GM19455 (cell line): ENCODE measurements at regions not wholly inside any gene's neighbourhood (a gene's known extent, or its start where the extent isn't known, plus 50 kb on each side); places are given as distances from the start of the nearest gene placed in this dataset.
"Not testable (repeated sequence)": the region's sequence is repeated elsewhere in the genome, so short reads cannot be mapped to it uniquely, and the experiment has no call there.

ENCODE experiments used
- ATAC-seq: cut with Tn5 transposase; IDR thresholded peaks from one replicate; pipeline ENCODE4 v1.9.1; 2021; ENCODE audit not compliant: unreplicated experiment

DNA sequence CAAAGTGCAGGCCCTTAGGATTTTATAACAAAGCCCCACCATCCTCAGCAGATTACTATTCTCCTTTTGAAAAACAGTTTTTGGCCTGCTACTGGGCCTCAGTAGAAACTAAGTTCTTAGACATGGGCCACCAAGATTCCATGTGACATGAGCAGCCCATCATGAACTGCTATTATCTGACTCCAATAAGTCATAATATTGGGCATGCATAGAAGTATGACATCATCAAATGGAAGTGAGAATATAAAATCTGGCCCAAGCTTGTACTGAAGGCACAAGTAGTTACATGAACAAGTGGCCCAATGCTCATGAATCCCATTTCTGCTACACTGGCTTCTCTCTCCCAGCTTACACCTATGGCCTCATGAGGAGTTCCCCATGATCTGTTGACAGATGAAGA is 404.8 kb downstream of the EPHA5 start:
- no peak for ATAC-seq

DNA sequence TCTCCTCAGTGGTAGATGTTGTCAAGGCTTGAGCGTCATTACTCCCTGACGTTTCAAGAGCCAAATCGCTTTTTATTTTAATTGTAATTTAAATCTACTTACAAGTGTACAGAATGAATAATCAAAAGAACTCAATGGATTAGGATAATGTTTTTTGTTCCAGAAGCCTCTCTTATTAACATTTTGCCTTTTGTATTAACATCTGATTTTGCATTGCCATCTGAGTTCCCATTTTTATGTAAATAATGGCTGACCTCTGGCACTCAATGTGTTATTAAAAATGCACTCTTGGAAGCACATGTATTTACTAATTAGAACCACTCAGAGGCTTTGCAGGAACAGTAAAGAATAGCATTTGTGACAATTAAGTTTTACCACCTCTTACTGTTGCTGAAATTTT is 411.0 kb downstream of the EPHA5 start:
- ATAC-seq: no peak

GRCh38 chr4:65250916-65251315 is 419.4 kb downstream of the EPHA5 start:
- ATAC-seq: no peak

DNA sequence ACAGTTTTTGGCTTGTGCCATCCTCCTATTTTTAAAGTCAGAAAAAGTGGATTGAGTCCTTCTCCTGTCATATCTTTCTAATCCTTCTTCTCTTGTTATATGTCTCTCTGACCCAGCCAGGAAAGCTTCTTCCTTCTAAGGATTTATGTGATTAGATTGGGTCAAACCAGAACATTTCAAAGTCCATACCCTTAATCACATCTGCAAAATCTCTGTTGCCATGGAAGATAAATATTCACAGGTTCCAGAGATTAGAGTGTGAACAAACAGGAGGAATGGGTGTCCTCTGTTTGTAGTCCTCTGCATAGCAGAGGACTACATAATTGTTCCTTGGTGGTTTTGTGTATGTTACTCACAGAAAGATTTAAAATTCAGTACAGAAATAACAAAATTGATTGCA is 421.2 kb downstream of the EPHA5 start:
- ATAC-seq: no peak

DNA sequence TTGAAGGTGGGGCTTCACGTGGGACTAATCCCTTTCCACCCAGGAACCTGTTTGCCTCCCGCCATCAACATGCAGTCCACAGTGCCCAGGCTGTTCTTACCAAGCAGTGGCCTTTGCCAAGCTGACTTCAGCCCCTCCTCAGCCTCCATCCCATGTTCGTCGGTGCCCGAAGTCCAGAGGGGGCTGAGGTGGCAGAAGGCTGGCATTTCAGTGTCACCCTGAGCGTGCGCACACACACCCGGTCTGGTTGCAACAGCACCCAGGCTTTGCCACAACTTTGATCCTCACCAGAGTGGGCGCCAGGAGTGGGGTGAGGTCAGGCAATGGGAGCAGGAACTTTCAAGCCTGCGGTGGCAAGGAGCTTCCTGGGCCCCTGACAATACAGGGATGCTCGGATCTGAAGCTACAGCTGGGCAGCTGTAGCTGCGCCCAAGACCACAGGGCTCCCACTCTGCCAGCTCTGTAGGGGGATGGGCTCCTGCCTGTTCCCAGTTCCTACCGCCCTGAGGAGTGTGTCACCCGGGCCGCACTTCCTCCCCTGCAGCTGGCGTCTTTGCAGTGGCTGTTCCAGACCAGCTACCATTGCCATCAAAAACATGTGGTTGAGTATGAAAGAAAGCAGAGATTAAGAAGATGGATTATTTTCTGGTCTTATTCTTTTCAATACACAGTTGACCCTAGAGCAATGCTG is 428.0 kb downstream of the EPHA5 start:
- ATAC-seq: no peak

DNA sequence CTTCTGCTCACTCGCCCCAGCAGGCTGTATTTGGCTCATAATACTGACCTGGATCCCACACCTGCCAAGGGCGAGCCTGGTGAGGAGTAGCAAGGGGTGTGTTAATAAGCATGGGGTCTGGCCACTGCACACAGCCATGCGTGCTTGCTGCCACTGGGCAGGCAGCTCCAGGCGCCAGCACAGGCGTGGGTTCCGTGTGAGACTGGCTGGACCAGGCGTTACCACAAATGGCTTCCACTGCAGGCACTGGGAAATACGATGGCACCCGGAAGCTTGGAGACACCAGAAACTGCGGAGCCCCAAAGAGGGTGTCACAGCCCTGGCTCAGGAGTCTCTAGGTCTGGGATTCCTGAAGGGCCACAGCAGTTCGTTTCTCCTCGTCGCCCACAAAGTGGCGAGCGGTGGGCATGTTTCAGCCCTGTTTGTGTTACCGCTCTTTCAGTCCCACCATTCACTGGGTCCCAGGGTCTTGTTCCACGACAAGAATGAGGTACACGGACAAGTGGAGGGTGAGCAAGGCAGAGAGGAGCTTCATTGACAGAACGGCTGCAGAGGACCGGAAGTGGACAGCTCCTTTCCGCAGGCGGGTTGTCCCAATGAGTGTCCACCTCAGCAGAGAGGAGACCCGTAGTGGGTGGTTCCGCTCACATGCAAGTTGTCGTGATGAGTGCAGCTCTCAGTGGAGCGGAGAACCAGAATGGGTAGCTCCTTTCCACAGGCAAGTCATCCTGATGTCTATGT is 428.9 kb downstream of the EPHA5 start:
- ATAC-seq: no peak

- ATAC-seq: no peak
Measured at GRCh38 chr4:65234061-65234460, 436.2 kb downstream of the EPHA5 start.

GRCh38 chr4:65227628-65228027 is 442.7 kb downstream of the EPHA5 start:
- no peak for ATAC-seq

GRCh38 chr4:65223601-65224000 is 446.7 kb downstream of the EPHA5 start:
- no peak for ATAC-seq

DNA sequence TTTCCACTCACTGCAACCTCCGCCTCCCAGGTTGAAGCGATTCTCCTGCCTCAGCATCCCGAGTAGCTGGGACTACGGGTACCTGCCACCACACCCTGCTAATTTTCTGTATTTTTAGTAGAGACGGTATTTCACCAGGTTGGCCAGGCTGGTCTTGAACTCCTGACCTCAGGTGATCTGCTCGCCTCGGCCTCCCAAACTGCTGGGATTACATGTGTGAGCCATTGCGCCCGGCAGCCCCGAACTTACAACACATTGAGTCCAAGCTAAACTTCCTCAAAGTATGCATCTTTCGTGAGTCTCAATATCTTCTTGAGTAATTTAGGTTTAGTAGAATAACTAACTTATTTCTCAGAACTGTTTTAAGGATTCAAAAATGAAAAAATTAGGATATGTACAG is 447.2 kb downstream of the EPHA5 start:
- ATAC-seq: not testable (repeated sequence)

DNA sequence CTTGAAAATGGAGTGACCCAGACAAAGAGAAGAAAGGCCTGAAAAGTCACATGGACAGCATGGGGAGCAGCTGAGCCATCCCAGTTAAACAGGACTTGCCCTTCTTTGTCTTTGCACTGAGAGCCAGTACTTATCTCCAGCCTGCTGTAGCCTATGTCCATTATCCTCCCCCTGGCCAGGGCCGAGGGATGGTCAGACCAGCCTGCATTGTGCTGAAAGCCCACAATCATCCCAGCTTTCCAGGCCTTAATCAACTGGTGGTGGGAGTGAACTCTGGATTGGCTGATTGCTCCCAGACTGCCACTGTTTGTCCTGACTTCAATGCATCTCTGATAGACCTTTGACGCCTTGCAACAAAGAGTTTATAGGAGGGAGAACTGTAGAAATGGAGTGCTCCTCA is 453.1 kb downstream of the EPHA5 start:
- ATAC-seq: no peak

DNA sequence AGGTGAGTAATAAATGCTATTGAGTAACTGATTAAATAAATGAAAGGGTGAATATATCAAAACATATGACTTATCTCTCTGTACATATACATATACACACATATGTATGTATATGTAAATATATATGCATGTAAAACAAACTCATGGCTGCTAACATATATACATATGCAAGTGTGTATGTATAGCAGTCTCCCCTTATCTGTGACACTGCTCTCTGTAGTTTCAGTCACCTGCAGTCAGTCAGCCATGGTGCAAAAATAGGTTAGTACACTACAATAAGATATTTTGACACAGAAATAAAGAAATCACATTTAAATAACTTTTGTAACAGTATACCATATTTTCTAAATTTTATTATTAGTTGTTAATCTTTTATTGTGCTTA is 467.4 kb downstream of the EPHA5 start:
- ATAC-seq: no peak

DNA sequence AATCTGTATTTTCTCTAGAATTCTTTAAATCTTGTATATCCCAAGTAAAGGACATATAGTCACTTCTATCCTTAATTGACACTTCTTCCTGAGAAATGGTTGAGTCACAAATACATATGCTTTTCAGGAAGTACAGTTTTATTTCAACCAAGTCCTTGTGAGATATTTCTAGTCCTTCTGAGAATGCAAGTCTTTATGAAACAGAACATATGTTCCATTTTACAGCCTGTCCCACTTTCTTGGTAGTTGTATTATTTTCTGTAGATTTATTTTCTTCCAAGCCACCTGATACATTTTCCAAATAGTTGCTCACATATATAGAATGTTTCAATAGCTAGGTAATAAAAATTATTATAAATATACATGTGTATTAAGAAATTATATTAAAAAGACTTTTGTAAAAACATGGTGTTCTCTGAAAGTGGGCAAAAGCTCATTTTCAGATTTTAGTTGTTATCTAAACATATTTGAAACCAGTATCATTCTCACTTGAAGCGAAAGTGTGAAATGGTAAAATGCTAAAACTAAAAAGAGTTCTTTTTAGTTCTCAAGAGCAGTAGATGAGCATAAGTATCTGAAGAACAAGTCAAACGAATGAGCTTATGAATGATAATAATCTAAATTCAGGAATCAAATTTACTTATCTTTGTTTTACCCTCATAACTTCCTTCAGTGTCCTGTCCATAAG is 468.0 kb downstream of the EPHA5 start:
- ATAC-seq: no peak

DNA sequence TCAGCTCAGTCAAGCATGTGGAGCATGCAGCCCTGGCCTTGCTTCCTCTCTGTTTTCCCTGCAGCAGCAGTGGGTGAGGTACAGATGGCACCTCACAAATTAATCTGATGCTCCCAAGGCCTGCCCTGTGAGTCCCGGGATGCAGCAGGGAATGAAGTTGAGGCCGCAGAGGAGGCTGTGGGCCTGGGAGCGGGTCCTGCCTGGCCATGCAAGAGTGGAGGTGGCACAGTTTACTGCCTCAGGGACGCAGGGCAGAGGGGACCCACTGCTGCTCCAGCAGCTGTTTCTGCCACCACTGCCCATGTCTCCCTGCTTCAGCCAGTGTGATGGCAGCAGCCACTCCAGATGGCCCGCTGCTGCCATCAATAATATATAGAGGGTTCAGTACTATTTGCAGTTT is 474.6 kb downstream of the EPHA5 start:
- ATAC-seq: no peak

- no peak for ATAC-seq
Measured at GRCh38 chr4:65195002-65195401, 475.3 kb downstream of the EPHA5 start.

DNA sequence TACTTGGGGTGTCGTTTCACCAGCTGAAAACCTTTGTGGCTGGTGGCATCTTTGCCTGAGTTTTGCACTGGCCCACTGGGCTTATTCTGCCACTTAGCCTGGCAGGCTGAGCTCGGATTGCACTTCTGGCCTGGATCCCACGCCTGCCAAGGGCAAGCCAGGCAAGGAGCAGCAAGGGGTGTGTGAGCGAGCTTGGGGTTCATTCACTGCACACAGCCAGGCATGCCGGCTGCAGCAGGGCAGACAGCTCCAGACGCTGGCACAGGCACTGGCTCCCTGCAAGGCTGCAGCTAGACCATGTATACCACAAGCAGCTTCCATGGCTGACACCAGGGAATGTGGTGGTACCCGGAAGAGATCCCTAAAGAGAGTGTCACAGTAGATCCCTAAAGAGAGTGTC is 476.3 kb downstream of the EPHA5 start:
- ATAC-seq: no peak

DNA sequence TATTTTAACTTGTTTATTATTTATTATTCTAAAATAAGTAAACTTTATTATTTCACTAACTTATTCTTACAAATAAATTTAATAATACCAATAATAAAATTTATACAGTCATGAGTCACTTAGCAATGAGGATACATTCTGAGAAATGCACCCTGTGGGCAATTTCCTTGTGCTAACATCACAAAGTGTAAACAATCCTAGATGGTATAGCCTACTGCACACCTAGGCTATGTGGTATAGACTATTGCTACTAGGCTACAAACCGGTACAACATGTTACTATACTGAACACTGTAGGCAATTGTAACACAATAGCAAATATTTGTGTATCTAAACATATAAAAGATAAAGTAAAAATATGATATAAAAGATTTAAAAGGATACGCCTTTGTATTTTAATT is 479.5 kb downstream of the EPHA5 start:
- ATAC-seq: no peak

DNA sequence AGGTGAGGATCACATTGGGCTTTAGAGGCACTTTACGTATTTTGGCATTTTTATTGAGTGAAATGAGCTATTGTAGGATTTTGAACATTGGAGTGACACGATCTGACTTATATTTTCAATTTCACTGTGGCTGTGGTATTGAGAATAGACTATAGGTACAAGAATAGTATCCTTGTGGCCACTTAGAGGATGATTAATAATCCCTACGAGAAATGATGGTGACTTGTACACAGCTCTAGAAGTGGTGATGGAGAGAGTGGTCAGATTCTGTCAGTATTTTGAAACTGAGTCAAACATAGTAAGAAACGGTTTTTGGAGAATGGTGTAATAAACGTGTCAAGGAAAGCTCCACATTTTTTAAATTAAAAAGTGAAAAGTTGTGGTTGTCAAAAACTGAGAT is 494.7 kb downstream of the EPHA5 start:
- no peak for ATAC-seq

DNA sequence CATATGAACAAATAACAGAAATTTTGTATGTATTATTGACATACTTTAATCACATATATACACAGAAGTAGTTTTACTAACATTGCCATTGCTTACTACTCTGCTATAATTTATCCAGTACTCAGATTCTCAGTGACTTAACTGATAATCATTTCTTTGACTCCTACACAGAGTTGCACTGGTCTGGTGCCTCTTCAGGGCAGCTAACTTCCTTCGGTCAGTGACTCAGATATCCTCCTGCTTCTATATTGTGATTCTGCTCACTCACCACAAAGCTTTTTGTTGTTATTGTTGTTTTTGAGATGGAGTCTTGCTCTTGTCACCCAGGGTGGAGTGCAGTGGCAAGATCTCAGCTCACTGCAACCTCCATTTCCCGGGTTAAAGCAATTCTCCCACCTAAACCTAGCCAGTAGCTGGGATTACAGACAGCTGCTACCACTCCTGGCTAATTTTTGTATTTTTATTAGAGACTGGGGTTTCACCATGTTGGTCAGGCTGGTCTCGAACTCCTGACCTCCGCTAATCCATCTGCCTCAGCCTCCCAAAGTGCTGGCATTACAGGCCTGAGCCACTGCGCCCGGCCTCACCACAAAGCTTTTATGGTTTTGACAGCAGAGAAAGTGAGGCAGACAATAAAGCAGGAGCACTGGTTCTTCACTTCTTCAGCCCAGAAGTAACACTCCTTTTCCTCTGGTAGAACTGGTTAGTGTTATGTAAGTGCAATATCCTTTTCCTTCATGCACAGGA is 499.3 kb downstream of the EPHA5 start:
- no peak for ATAC-seq

GRCh38 chr4:65167719-65168118 is 502.6 kb downstream of the EPHA5 start:
- ATAC-seq: no peak

GRCh38 chr4:65152205-65152604 is 518.1 kb downstream of the EPHA5 start:
- ATAC-seq: no peak

DNA sequence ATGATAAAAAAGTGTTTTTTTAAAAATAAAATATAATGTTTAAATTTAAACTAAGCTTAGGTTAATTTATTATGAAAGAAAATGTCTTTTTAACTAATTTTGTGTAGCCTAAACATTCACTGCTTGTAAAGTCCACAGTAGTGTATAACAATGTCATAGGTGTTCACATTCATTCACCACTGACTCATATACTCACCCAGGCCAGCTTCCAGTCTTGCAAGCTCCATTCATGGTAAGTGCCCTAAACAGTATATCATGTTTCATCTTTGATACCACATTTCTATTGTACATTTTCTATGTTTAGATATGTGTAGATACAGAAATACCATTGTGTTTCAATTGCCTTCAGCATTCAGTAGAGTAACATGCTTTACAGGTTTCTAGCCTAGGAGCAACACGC is 530.3 kb downstream of the EPHA5 start:
- ATAC-seq: no peak
